ENCODE measurements at regions not wholly inside any gene's neighbourhood (a gene's known extent, or its start where the extent isn't known, plus 50 kb on each side); places are given as distances from the start of the nearest gene placed in this dataset.

DNA sequence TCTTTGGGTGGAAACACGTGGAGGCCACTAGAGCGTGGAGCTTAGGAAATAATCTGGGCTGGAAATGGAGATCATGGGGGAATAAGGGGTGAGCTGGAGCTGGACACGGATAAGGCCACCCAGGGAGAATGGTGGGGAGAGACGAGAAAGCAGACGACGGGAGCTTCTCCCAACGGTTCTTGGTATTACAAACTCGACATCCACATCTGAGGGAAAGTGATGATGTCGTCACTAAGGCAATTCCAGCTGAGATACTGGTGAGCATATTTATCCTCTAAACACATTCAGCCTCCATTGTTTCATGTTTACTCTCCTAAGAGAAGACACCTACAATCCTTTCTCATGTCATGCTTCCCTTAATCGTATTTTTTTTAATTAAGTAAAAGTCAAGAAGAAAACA lies 50.2 kb upstream of the SNX9 start:
- no peak for DNase-seq (ENCODE audit: low read depth in 2 of 2)
